ENCODE measurements at regions not wholly inside any gene's neighbourhood (a gene's known extent, or its start where the extent isn't known, plus 50 kb on each side); places are given as distances from the start of the nearest gene placed in this dataset.

GRCh38 chr14:96956464-96957239 lies 159.5 kb downstream of the VRK1 start:
- TF ChIP-seq CTCF (IDR thresholded peaks at IDR 0.05), result no peak
- Mint-ChIP-seq H3K36me3 (ENCODE audit: low read depth) (peaks cover 4% of the 10 kb centered on the region), H3K9me3 (peaks cover 11% of the 10 kb centered on the region), H3K27me3 (no peaks in the 10 kb centered on the region), H3K4me1 (peaks cover 20% of the 10 kb centered on the region), H3K27ac (no peak overlapping the region), H3K4me3 (no peak overlapping the region)
- CTCF ChIA-PET, result no interaction called here
- POLR2A ChIA-PET, result no interaction called here
- ATAC-seq (ENCODE audit: low read depth), result no peak
- DNase-seq, result no peak
- intact Hi-C loops (cut with micrococcal nuclease), result no loop called here

- peaks cover 33% of the 10 kb centered on the region for H3K4me1 Mint-ChIP-seq
- ATAC-seq (ENCODE audit: low read depth) (no peak), DNase-seq (no peak)
- POLR2A ChIA-PET, result no interaction called here
- no peak for TF ChIP-seq CTCF (IDR thresholded peaks at IDR 0.05)
- H3K36me3 Mint-ChIP-seq (ENCODE audit: low read depth), result peaks cover 8% of the 10 kb centered on the region
- no peak overlapping the region for H3K4me3 Mint-ChIP-seq
- CTCF ChIA-PET, result no interaction called here
- peaks cover 17% of the 10 kb centered on the region for H3K9me3 Mint-ChIP-seq
- intact Hi-C loops (cut with micrococcal nuclease), result no loop called here
- no peak overlapping the region for H3K27ac Mint-ChIP-seq
- H3K27me3 Mint-ChIP-seq, result no peaks in the 10 kb centered on the region
Measured at GRCh38 chr14:96958057-96958456, 160.9 kb downstream of the VRK1 start.

- H3K36me3 Mint-ChIP-seq (ENCODE audit: low read depth), result peaks cover 11% of the 10 kb centered on the region
- DNase-seq (no peak), ATAC-seq (ENCODE audit: low read depth) (no peak)
- ChIA-PET POLR2A (no interaction called here), CTCF (no interaction called here)
- H3K9me3 Mint-ChIP-seq, result peaks cover 19% of the 10 kb centered on the region
- H3K4me3 Mint-ChIP-seq, result no peak overlapping the region
- H3K27ac Mint-ChIP-seq, result no peak overlapping the region
- intact Hi-C loops (cut with micrococcal nuclease), result no loop called here
- TF ChIP-seq CTCF (IDR thresholded peaks at IDR 0.05), result no peak
- peaks cover 50% of the 10 kb centered on the region for H3K4me1 Mint-ChIP-seq
- no peaks in the 10 kb centered on the region for H3K27me3 Mint-ChIP-seq
Measured at GRCh38 chr14:96959992-96960391, 162.8 kb downstream of the VRK1 start.

- TF ChIP-seq CTCF (IDR thresholded peaks at IDR 0.05), result no peak
- ATAC-seq (ENCODE audit: low read depth), result no peak
- no peaks in the 10 kb centered on the region for H3K27me3 Mint-ChIP-seq
- CTCF ChIA-PET, result no interaction called here
- H3K4me1 Mint-ChIP-seq, result peaks cover 48% of the 10 kb centered on the region
- H3K27ac Mint-ChIP-seq, result peak overlapping the region; percentile 4
- DNase-seq, result no peak
- H3K36me3 Mint-ChIP-seq (ENCODE audit: low read depth), result peaks cover 11% of the 10 kb centered on the region
- peaks cover 19% of the 10 kb centered on the region for H3K9me3 Mint-ChIP-seq
- POLR2A ChIA-PET, result no interaction called here
- intact Hi-C loops (cut with micrococcal nuclease), result no loop called here
- peak overlapping the region; percentile 17 for H3K4me3 Mint-ChIP-seq
Measured at GRCh38 chr14:96960598-96961116, 163.5 kb downstream of the VRK1 start.

- ATAC-seq (ENCODE audit: low read depth), result no peak
- POLR2A ChIA-PET, result no interaction called here
- Mint-ChIP-seq H3K9me3 (peaks cover 19% of the 10 kb centered on the region), H3K4me3 (peak overlapping the region; percentile 63), H3K27ac (peak overlapping the region; percentile 89), H3K36me3 (ENCODE audit: low read depth) (peaks cover 11% of the 10 kb centered on the region), H3K27me3 (no peaks in the 10 kb centered on the region), H3K4me1 (peaks cover 56% of the 10 kb centered on the region)
- intact Hi-C loops (cut with micrococcal nuclease), result no loop called here
- TF ChIP-seq CTCF (IDR thresholded peaks at IDR 0.05), result no peak
- no peak for DNase-seq
- CTCF ChIA-PET, result no interaction called here
Measured at GRCh38 chr14:96961895-96962294, 164.7 kb downstream of the VRK1 start.

All from activated B cell treated with CpG ODN at 0.5 μM for 24 hours (primary cell).